H1 (cell line): ENCODE measurements at regions not wholly inside any gene's neighbourhood (a gene's known extent, or its start where the extent isn't known, plus 50 kb on each side); places are given as distances from the start of the nearest gene placed in this dataset.
A peak's percentile ranks its signal among the peaks of the same experiment; 100 is the strongest.

ENCODE experiments used
- CTCF ChIA-PET: fragments of 300-600 bp; sonication (Branson Sonifier 250); formaldehyde crosslinking; loops from one replicate; lab custom pipeline; 2021; ENCODE audit not compliant: partially characterized antibody; lab: Charles Lee
- POLR2A ChIA-PET: fragments of 300-600 bp; sonication (Branson Sonifier 250); formaldehyde crosslinking; loops from one replicate; lab custom pipeline; 2021; ENCODE audit warnings: inconsistent platforms; ENCODE audit not compliant: partially characterized antibody; lab: Charles Lee
- DNase-seq, 2 experiments: peaks; one replicate each; pipeline versions ENCODE4 v3.0.0 to v3.0.0-alpha.2; 2010 to 2022; ENCODE audit warnings: low spot score in 2 of 2, low read depth in 1 of 2, mixed read lengths in 1 of 2
- FAIRE-seq: peaks from 2 replicates; lab custom pipeline; 2011; peaks lifted over from hg19 to GRCh38; lab: Jason Lieb, UNC
- H2AFZ ChIP-seq: 2 replicates; pipeline ENCODE4 v1.8.1; 2012; ENCODE audit warnings: low read length, inconsistent platforms
- H2AK5ac ChIP-seq: 2 replicates; pipeline ENCODE4 v1.6.1; 2013; ENCODE audit warnings: low read depth, low read length
- H2BK120ac ChIP-seq: replicated peaks from 2 replicates; pipeline ENCODE3; 2013; ENCODE audit warnings: low read depth, low read length, inconsistent platforms
- H2BK12ac ChIP-seq: 2 replicates; pipeline ENCODE4 v1.6.1; 2013; ENCODE audit warnings: low read depth, low read length
- H2BK15ac ChIP-seq: 2 replicates; pipeline ENCODE4 v1.6.1; 2013; ENCODE audit warnings: low read length
- H2BK20ac ChIP-seq: 2 replicates; pipeline ENCODE4 v1.6.1; 2013; ENCODE audit warnings: low read length
- H2BK5ac ChIP-seq: 2 replicates; pipeline ENCODE4 v1.6.1; 2013; ENCODE audit warnings: low read depth, low read length
- H3K14ac ChIP-seq: 2 replicates; pipeline ENCODE4 v1.6.1; 2013; ENCODE audit warnings: inconsistent platforms; ENCODE audit not compliant: insufficient read length
- H3K18ac ChIP-seq: 2 replicates; pipeline ENCODE4 v1.6.1; 2013; ENCODE audit warnings: low read length; ENCODE audit errors: extremely low read depth
- H3K23ac ChIP-seq: 2 replicates; pipeline ENCODE4 v1.6.1; 2013; ENCODE audit warnings: inconsistent platforms; ENCODE audit not compliant: insufficient read length
- H3K23me2 ChIP-seq: 2 replicates; pipeline ENCODE4 v1.6.1; 2013; ENCODE audit warnings: low read depth, low read length
- H3K27ac ChIP-seq: 2 replicates; pipeline ENCODE4 v1.6.1; 2011; ENCODE audit warnings: low read depth, low read length, inconsistent platforms
- H3K27me3 ChIP-seq, 4 experiments: replicated peaks in 1 of 4; 1 replicate in 1 of 4; 2 replicates in 3 of 4; pipeline versions ENCODE4 v1.6.1 to v1.8.1; 2011 to 2013; ENCODE audit warnings: low read length in 3 of 4, mild to moderate bottlenecking in 3 of 4, inconsistent platforms in 2 of 4, mixed read lengths in 2 of 4, moderate library complexity in 1 of 4; ENCODE audit not compliant: control insufficient read depth in 3 of 4, insufficient read depth in 3 of 4; ENCODE audit errors: extremely low read depth in 1 of 4
- H3K36me3 ChIP-seq, 4 experiments: 2 replicates each; pipeline versions ENCODE4 v1.6.1 to v1.8.1; 2011 to 2013; ENCODE audit warnings: mild to moderate bottlenecking in 4 of 4, low read length in 3 of 4, moderate library complexity in 2 of 4, control low read depth in 1 of 4, inconsistent platforms in 1 of 4; ENCODE audit not compliant: insufficient read depth in 4 of 4, control insufficient read depth in 2 of 4
- H3K4ac ChIP-seq: replicated peaks from 2 replicates; pipeline ENCODE3; 2013; ENCODE audit warnings: low read length, low read depth, mixed read lengths, inconsistent platforms; ENCODE audit not compliant: insufficient read length
- H3K4me1 ChIP-seq, 4 experiments: replicated peaks in 1 of 4; 1 replicate in 1 of 4; 2 replicates in 3 of 4; pipeline versions ENCODE4 v1.6.1 to v1.8.1; 2011 to 2013; ENCODE audit warnings: low read length in 3 of 4, inconsistent platforms in 2 of 4, mixed read lengths in 1 of 4; ENCODE audit not compliant: insufficient read depth in 4 of 4, control insufficient read depth in 3 of 4
- H3K4me2 ChIP-seq, 2 experiments: 2 replicates each; pipeline versions ENCODE4 v1.6.1 to v1.8.1; 2011 to 2013; ENCODE audit warnings: low read depth in 2 of 2, low read length in 2 of 2, control low read depth in 1 of 2, inconsistent platforms in 1 of 2, mild to moderate bottlenecking in 1 of 2; ENCODE audit not compliant: insufficient read depth in 1 of 2
- H3K4me3 ChIP-seq, 4 experiments: fragments of 200-600, 300-600 bp in 1 of 4; sonication (generic), shearing (Covaris generic), sonication (Bioruptor Twin) in 1 of 4; 2 replicates each; pipeline versions ENCODE4 v1.5.1 to v1.8.1; 2011 to 2016; ENCODE audit warnings: low read length in 4 of 4, low read depth in 3 of 4, control low read depth in 2 of 4, inconsistent platforms in 2 of 4, mild to moderate bottlenecking in 2 of 4, mixed read lengths in 1 of 4, moderate library complexity in 1 of 4; ENCODE audit not compliant: insufficient read depth in 2 of 4; ENCODE audit errors: extremely low read depth in 1 of 4
- H3K56ac ChIP-seq: replicated peaks from 2 replicates; pipeline ENCODE3; 2013; ENCODE audit warnings: low read depth, mild to moderate bottlenecking, mixed read lengths, low read length, inconsistent platforms; ENCODE audit not compliant: insufficient read length
- H3K79me1 ChIP-seq: 2 replicates; pipeline ENCODE4 v1.6.1; 2013; ENCODE audit warnings: low read depth, low read length, control low read depth
- H3K79me2 ChIP-seq, 2 experiments: 2 replicates each; pipeline versions ENCODE4 v1.6.1 to v1.8.1; 2012 to 2013; ENCODE audit warnings: low read length in 2 of 2, mild to moderate bottlenecking in 2 of 2, inconsistent platforms in 1 of 2; ENCODE audit not compliant: insufficient read depth in 2 of 2, control insufficient read depth in 1 of 2
- H3K9ac ChIP-seq, 4 experiments: replicated peaks in 1 of 4; 1 replicate in 1 of 4; 2 replicates in 3 of 4; pipeline versions ENCODE4 v1.6.1 to v1.8.1; 2011 to 2013; ENCODE audit warnings: low read depth in 3 of 4, low read length in 3 of 4, control low read depth in 2 of 4, mild to moderate bottlenecking in 2 of 4, moderate library complexity in 2 of 4, inconsistent platforms in 1 of 4; ENCODE audit errors: extremely low read depth in 1 of 4
- H3K9me3 ChIP-seq, 2 experiments: 2 replicates each; pipeline versions ENCODE4 v1.6.1 to v1.8.1; 2012 to 2013; ENCODE audit warnings: mild to moderate bottlenecking in 2 of 2, moderate library complexity in 2 of 2, control low read depth in 1 of 2, inconsistent platforms in 1 of 2, low read depth in 1 of 2, low read length in 1 of 2, mixed read lengths in 1 of 2; ENCODE audit not compliant: insufficient read depth in 2 of 2
- H4K20me1 ChIP-seq, 2 experiments: replicated peaks in 1 of 2; 2 replicates each; pipeline versions ENCODE3 to v1.8.1; 2011 to 2013; ENCODE audit warnings: inconsistent platforms in 2 of 2, low read length in 2 of 2, mild to moderate bottlenecking in 1 of 2; ENCODE audit not compliant: insufficient read depth in 2 of 2, control insufficient read depth in 1 of 2
- H4K5ac ChIP-seq: 2 replicates; pipeline ENCODE4 v1.6.1; 2013; ENCODE audit warnings: low read length, low read depth, mixed read lengths, inconsistent platforms; ENCODE audit not compliant: insufficient read length
- H4K8ac ChIP-seq: 2 replicates; pipeline ENCODE4 v1.8.0; 2013; ENCODE audit warnings: mild to moderate bottlenecking, moderate library complexity, low read length, inconsistent platforms; ENCODE audit not compliant: insufficient read depth; ENCODE audit errors: extremely low read depth
- H4K91ac ChIP-seq: replicated peaks from 2 replicates; pipeline ENCODE3; 2013; ENCODE audit warnings: low read length, mixed read lengths, inconsistent platforms; ENCODE audit not compliant: insufficient read length
- CBX8 ChIP-seq: fragments of 300-800, 300-1000 bp; sonication (generic); IDR thresholded peaks from 2 replicates; pipeline ENCODE4 v1.7.1; 2016; ENCODE audit warnings: low read depth, low read length, borderline replicate concordance
- EGR1 ChIP-seq: IDR thresholded peaks from 2 replicates; pipeline ENCODE4 v1.6.1; 2011; ENCODE audit warnings: low read depth, low read length, borderline replicate concordance
- FOSL1 ChIP-seq: IDR thresholded peaks from 2 replicates; pipeline ENCODE4 v1.6.1; 2011; ENCODE audit warnings: mild to moderate bottlenecking, low read depth, low read length, moderate library complexity; ENCODE audit not compliant: insufficient read depth
- JUND ChIP-seq: IDR thresholded peaks from 2 replicates; pipeline ENCODE4 v1.6.1; 2011; ENCODE audit warnings: mild to moderate bottlenecking, improper control_type of control experiment, low read length
- MAFK ChIP-seq: IDR thresholded peaks from 2 replicates; pipeline ENCODE4 v1.6.1; 2012; ENCODE audit warnings: low read depth, mild to moderate bottlenecking, improper control_type of control experiment, low read length
- SAP30 ChIP-seq: fragments of 300-600 bp; sonication (generic); IDR thresholded peaks from 2 replicates; pipeline ENCODE4 v1.7.1; 2012; ENCODE audit warnings: low read length, moderate library complexity, mild to moderate bottlenecking, inconsistent platforms; ENCODE audit not compliant: insufficient read depth, insufficient replicate concordance
- SUZ12 ChIP-seq: fragments of 200-600 bp; sonication (generic); IDR thresholded peaks from 2 replicates; pipeline ENCODE4 v1.6.1; 2012; ENCODE audit warnings: mild to moderate bottlenecking, inconsistent platforms, low read length, moderate library complexity, mixed read lengths
- TAF1 ChIP-seq: IDR thresholded peaks from 2 replicates; pipeline ENCODE4 v1.6.1; 2011; ENCODE audit warnings: mild to moderate bottlenecking, low read depth, low read length
- TCF12 ChIP-seq: IDR thresholded peaks from 2 replicates; pipeline ENCODE4 v1.6.1; 2011; ENCODE audit warnings: low read depth, mild to moderate bottlenecking, low read length
- WGBS, 2 experiments: shearing (Covaris generic) in 1 of 2; methylation state at CpG; one replicate each; pipeline versions ENCODE4 v1.1.6 to v1.1.7; 2013 to 2015; ENCODE audit warnings: low lambda C conversion rate in 2 of 2, mixed read lengths in 2 of 2, inconsistent platforms in 1 of 2, low coverage in 1 of 2, missing lambda C conversion rate in 1 of 2; ENCODE audit not compliant: insufficient replicate concordance in 2 of 2, insufficient coverage in 1 of 2, insufficient read length in 1 of 2; ENCODE audit errors: extremely low coverage in 1 of 2, missing lambda C conversion rate in 1 of 2; 5-methylcytosine and 5-hydroxymethylcytosine counted together

- no peak for DNase-seq
- Histone ChIP-seq H2AFZ (no peak overlapping the region), H2BK12ac (peak overlapping the region; percentile 53), H3K9me3 (no peaks in the 10 kb centered on the region), H3K9ac (no peak overlapping the region), H2BK15ac (no peak overlapping the region; the same call in 1 of the 2 replicates), H4K20me1 (no peaks in the 10 kb centered on the region), H3K23me2 (no peaks in the 10 kb centered on the region; the same call in 1 of the 2 replicates), H3K14ac (no peak overlapping the region), H4K5ac (no peak overlapping the region), H3K56ac (peak overlapping the region; percentile 84), H4K91ac (no peak overlapping the region), H3K36me3 (no peaks in the 10 kb centered on the region), H3K4me3 (no peak overlapping the region), H3K79me1 (no peaks in the 10 kb centered on the region), H3K79me2 (no peaks in the 10 kb centered on the region), H3K4ac (no peak overlapping the region), H3K4me2 (no peak overlapping the region)
- ChIA-PET CTCF (no interaction called here), POLR2A (no interaction called here)
- 85% methylated on average over 5 of the region's 5 CpGs; no CpG with 5 or more reads in 1 of the 2 experiments for WGBS, 2 experiments
- FAIRE-seq: no peak
- TF ChIP-seq MAFK (no peak), EGR1 (no peak), JUND (no peak), TCF12 (no peak), SUZ12 (no peak), CBX8 (no peak), SAP30 (no peak), FOSL1 (no peak), TAF1 (no peak)
- TF ChIP-seq, all 59 proteins: peak for 0
- no peak overlapping the region for H4K8ac ChIP-seq
- H3K18ac ChIP-seq: no peak overlapping the region
- no peaks in the 10 kb centered on the region for H3K27me3 ChIP-seq
- H2BK120ac ChIP-seq: no peak overlapping the region
- H3K23ac ChIP-seq: no peak overlapping the region
- no peak overlapping the region for H3K27ac ChIP-seq
- H2AK5ac ChIP-seq: no peak overlapping the region
- H2BK5ac ChIP-seq: peak overlapping the region; percentile 82; the same call in 1 of the 2 replicates
- H2BK20ac ChIP-seq: peak overlapping the region; percentile 51; the same call in 1 of the 2 replicates
- H3K4me1 ChIP-seq: peaks cover 0 to 13% (median 6%) of the 10 kb centered on the region in 4 experiments; a peak in 3 of 7 replicates
Observed at GRCh38 chr11:130580891-130581492, 132.5 kb downstream of the ADAMTS15 start.
